NCI-H226 (cell line): ENCODE measurements at regions not wholly inside any gene's neighbourhood (a gene's known extent, or its start where the extent isn't known, plus 50 kb on each side); places are given as distances from the start of the nearest gene placed in this dataset.
"Not testable (repeated sequence)": the region's sequence is repeated elsewhere in the genome, so short reads cannot be mapped to it uniquely, and the experiment has no call there.

ENCODE experiments used
- DNase-seq: peaks from one replicate; pipeline ENCODE4 v3.0.0-alpha.2; 2015

DNA sequence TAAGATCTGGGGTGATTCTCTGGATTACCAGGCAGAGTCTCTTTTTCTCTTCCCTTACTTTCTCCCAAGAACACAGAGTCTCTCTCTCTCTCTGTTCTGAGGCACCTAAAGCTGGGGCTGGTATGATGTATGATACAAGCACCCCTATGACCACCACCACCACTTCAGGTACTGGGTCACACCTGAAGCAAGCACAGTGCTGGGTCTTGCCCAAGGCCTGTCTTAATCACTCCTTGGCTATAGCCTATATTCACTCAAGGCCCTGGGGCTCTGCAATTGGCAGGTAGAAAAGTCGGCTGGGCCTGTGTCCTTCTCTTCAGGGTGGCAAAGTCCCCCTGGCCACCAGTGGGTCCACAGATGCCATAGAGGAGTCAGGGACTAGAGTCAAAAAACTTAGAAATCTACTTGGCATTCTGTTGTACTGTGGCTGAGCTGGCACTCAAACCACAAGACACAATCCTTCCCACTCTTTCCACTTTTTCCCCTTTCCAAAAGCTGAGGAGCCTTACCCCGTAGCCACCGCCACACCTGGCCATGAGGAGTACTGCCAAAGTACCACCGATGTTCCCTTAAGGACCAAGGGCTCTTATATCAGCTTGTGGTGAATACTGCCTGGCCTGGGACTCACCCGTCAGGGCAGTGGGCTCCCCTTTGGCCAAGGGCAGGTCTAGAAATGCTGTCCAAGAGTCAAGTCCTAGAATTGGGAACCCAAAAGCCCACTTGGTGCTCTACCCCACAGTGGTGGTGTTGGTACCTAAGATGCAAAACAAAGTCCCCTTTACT is 159.2 kb downstream of the POTEM start:
- DNase-seq, result not testable (repeated sequence)

DNA sequence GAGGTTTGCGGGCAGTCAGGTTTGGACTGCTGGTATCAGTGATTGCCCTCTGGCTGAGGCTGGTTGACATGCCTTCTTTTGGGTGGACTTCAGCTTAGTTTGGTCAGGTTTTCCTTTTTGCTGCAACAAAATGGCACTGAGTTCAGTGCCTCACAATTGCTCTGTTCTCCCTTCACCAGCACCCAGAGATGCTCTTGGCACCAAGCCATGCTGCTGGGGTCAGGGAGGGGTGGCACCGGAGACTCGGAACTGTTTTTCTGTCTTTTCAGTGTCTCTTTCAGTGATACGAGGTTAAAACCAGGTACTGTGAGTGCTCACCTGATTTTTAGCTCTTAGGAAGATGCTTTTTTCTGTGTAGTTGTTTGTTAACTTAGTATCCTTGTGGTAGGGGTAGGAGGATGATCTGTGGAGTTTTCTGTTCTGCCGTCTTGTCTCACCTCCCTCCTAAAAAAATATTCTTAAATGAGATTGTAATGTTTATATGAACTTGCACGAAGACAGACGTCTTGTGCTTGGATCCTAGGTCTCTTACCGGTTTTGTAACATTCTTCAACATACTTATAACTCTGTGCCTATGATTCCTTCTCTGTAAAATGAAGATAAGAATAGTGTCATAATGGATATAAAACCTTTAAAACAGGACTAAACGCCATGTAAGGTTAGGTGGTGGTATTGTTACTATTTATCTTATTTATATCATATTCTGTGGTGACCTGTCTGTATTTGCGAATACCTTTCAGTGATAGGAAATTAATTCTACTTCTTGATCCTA is 160.6 kb downstream of the POTEM start:
- DNase-seq, result peak; percentile 1

DNA sequence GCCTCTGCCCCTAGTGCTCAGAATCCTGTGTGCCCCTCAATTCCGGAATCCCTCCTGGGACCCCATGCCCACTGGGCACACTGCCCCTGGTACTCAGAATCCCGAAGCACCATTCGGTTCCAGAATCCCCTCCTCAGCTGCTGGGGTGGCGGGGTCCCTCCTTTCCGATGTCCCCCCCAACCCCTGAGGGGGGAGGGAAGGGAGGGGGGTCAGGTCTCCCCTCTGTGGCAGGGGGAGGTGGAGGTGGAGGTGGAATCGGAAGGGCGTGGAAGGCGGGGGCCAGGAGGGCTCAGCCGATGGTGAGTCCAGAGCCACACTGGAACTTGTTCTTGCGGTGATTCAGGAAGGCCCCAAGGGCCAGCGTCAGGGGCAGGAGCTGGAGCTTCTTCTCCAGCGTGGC is 164.3 kb downstream of the POTEM start:
- DNase-seq, result not testable (repeated sequence)

GRCh38 chr14:19132013-19132835 is 165.0 kb downstream of the POTEM start:
- DNase-seq, result not testable (repeated sequence)

- DNase-seq, result not testable (repeated sequence)
These were observed 165.5 kb downstream of the POTEM start for GRCh38 chr14:19132836-19133120.

- not testable (repeated sequence) for DNase-seq
These were observed 190.0 kb downstream of the POTEM start for GRCh38 chr14:19157106-19157709.

- DNase-seq, result not testable (repeated sequence)
These were observed 190.8 kb downstream of the POTEM start for GRCh38 chr14:19158012-19158411.

GRCh38 chr14:19158588-19158987 is 191.4 kb downstream of the POTEM start:
- not testable (repeated sequence) for DNase-seq

- DNase-seq, result not testable (repeated sequence)
These were observed 191.9 kb downstream of the POTEM start for GRCh38 chr14:19159003-19159625.

GRCh38 chr14:19160379-19160778 is 193.1 kb downstream of the POTEM start:
- not testable (repeated sequence) for DNase-seq

DNA sequence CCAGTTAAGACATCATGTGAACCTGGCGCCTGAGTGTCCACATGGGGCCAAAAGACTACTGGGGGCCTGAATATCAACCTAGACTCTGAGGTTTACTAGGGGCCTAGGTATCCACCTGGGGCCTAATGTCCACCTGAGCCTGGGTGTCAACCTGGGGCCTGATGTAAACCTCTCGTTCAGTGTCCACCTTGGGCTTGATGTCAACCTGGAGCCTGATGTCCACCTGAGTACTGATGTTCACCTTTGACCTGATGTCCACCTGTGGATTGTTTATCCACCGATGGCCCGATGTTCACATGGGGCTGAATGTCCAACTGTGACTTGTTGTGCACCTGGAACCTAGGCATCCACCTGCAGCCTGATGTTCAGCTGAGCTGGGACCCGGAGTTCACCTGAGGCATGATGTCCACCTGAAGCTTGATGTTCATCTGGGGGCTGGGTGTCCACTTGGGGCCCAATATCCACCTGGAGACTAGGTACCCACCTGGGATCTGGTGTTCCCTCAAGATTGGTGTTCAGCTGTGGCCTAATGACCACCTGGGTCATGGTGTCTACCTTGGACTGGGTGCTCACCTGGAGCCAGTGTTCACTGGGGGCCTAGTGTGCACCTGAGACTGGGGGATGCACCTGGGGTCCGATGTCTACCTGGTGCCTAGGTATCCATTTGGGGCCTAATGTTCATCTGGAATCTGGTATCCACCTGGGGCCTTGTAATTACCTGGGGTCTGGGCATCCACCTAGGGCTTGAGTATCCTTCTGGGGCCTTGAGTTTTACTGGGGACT is 194.2 kb downstream of the POTEM start:
- DNase-seq, result not testable (repeated sequence)

DNA sequence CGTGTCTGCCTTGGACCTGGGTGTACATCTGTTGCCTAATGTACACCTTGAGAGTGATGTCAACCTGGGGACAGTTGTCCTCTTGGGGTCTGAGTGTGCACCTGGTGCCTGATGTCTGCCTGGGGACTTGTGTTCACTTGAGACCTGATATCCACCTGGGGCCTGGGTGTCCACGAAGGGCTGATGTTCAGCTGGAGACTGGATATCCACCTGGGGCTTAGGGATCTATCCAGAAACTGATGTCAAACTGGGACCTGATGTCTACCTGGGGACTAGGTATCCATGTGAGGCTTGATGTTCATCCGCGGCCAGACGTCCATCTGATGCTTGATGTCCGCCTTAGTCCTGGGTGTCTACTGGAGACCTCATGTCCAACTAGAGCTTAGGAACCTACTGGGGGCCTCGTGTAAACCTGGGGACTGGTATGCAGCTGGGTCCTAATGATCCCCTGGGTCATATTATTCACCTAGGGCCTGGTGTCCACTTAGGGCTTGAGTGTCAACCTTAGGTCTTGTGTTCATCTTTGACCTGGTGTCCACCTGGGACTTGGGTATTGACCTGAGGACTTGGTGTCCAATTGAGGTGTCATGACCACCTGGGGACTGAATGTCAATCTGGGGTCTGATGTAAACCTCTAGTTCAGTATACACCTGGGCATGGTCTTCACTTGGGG is 194.9 kb downstream of the POTEM start:
- not testable (repeated sequence) for DNase-seq

DNA sequence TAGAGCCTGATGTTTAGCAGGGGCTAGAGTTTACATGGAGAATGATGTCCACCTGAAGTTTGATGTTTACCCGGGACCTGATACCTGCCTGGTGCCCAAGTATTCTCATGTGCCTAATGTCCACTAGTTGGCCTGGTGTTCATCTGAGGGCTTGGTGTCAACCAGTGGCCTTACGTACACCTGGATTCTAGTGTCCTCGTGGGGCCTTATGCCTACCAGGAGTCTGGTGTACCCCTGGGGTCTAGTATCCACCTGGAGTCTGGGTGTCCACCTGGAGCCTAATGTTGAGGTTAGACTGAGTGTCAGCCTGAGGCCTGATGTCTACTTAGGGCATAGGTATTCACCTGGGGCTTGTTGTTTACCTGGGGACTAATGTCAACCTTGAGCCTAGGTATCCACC is 195.7 kb downstream of the POTEM start:
- DNase-seq, result not testable (repeated sequence)

- not testable (repeated sequence) for DNase-seq
These were observed 196.7 kb downstream of the POTEM start for GRCh38 chr14:19163891-19164290.

- not testable (repeated sequence) for DNase-seq
These were observed 197.2 kb downstream of the POTEM start for GRCh38 chr14:19164426-19164825.

DNA sequence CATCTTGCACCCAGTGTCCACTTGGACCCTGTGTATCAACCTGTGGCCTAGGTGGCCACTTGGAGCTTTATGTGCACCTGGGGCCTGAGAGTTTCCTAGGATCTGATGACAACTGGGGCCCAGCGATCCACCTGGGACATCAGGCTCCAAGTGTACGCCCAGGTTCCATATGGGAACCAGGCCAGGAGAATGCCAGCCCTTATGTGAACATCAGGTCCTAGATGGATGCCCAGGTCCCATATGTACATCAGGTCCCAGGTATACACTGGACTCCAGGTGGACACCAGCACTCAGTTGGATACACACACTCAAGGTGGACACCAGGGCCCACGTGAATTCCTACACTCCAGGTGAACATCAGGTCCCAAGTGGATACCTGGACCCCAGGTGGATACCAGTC is 198.8 kb downstream of the POTEM start:
- DNase-seq, result not testable (repeated sequence)

GRCh38 chr14:19167454-19168190 is 200.4 kb downstream of the POTEM start:
- DNase-seq, result not testable (repeated sequence)

DNA sequence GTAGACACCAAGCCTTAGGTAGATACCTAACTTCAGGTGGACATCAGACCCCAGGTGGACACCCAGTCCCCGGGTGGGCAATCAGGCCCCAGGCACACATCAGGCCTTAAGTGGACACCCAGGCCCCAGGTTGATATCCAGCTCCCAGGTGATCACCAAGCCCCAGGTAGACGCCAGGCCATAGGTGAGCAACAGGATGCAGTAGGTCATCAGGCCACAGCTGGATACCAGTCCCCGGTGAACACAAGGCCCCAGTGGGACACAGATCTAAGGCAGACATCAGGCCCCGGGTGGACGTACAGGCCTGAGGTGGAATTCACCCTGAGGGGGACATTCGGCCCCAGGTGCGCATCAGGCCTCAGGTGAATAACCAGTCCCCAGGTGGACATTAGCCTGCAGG is 201.0 kb downstream of the POTEM start:
- DNase-seq, result not testable (repeated sequence)

GRCh38 chr14:19169561-19170362 is 202.5 kb downstream of the POTEM start:
- not testable (repeated sequence) for DNase-seq
